Spinal cord (tissue), 9 donors: ENCODE measurements at regions not wholly inside any gene's neighbourhood (a gene's known extent, or its start where the extent isn't known, plus 50 kb on each side); places are given as distances from the start of the nearest gene placed in this dataset.

Experiments used
- DNase-seq, 6 donors: peaks; one replicate each; pipeline versions ENCODE4 v3.0.0 to v3.0.0-alpha.2; 2013 to 2015; ENCODE audit warnings: low spot score in 6 of 6, low read depth in 4 of 6
- H3K27ac ChIP-seq: one replicate; pipeline ENCODE4 v1.5.1; 2013; ENCODE audit warnings: low read depth, low read length, control low read depth
- H3K27me3 ChIP-seq: one replicate; pipeline ENCODE4 v1.6.1; 2013; ENCODE audit warnings: low read length; ENCODE audit not compliant: control insufficient read depth, insufficient read depth
- H3K36me3 ChIP-seq: one replicate; pipeline ENCODE4 v1.6.1; 2013; ENCODE audit warnings: low read length; ENCODE audit not compliant: control insufficient read depth, insufficient read depth
- H3K4me1 ChIP-seq: one replicate; pipeline ENCODE4 v1.6.1; 2013; ENCODE audit warnings: low read length; ENCODE audit not compliant: control insufficient read depth, insufficient read depth
- H3K4me3 ChIP-seq: one replicate; pipeline ENCODE4 v1.5.1; 2013; ENCODE audit warnings: low read depth, low read length, control low read depth
- H3K9me3 ChIP-seq: one replicate; pipeline ENCODE4 v1.6.1; 2013; ENCODE audit warnings: low read length; ENCODE audit not compliant: control insufficient read depth, insufficient read depth
- WGBS: methylation state at CpG from one replicate; pipeline ENCODE4 v1.1.5; 2013; ENCODE audit warnings: missing lambda C conversion rate; ENCODE audit not compliant: insufficient coverage; 5-methylcytosine and 5-hydroxymethylcytosine counted together
- donor health status: healthy.

DNA sequence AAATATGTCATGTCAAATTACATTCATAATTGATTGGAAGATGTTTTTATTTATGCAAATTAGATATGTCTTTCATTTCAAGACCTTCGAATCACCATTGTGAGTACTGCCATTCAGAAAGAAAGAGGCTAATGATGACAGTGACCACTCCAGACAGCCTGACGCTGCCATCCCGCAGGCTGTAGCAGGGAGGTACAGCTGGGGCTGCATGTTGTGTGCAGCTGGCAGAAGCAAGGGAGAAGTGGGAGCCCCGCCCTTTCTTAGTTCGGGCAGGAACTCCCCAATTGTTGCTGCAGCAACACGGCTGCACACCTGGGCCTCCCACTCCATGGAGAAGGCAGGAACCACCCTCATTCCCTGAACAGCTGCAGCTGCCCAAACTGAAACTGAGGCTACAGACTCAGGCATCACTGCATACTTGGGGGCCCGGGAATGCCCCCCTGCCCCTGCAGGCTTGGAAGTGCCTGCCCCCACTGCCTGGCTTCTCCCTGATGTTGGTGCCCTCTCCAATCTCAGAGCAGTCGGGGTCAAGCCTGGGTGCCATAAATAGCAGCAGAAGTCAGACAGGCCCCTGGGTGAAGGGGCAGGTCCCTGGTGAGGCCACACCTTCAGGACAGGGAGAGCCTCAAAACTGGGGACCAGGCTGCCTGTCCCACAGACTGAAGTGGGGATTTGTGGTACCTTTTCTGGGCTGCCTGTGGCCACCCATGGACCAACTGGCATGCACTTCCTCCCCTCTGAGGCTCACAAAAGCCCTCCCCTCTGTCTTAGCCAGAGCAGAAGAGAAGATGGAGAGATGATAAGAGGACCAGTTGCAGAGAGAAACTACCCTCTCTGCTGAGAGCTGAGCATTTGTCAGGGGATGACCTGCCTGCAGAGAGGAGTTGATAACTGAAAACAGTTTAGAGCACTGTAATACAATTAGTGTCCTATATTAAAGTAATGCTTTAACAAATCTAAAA lies 964.6 kb downstream of the SI start:
- Histone ChIP-seq H3K4me1 (no peaks in the 10 kb centered on the region), H3K27ac (no peak overlapping the region), H3K27me3 (no peaks in the 10 kb centered on the region), H3K4me3 (no peak overlapping the region), H3K9me3 (no peaks in the 10 kb centered on the region), H3K36me3 (no peaks in the 10 kb centered on the region)
- DNase-seq: no peak
- WGBS: 84% methylated on average over 8 of the region's 8 CpGs

- Histone ChIP-seq H3K27me3 (no peaks in the 10 kb centered on the region), H3K36me3 (no peaks in the 10 kb centered on the region), H3K4me3 (no peak overlapping the region)
Measured at GRCh38 chr3:164096352-164096751, 981.9 kb downstream of the SI start.

DNA sequence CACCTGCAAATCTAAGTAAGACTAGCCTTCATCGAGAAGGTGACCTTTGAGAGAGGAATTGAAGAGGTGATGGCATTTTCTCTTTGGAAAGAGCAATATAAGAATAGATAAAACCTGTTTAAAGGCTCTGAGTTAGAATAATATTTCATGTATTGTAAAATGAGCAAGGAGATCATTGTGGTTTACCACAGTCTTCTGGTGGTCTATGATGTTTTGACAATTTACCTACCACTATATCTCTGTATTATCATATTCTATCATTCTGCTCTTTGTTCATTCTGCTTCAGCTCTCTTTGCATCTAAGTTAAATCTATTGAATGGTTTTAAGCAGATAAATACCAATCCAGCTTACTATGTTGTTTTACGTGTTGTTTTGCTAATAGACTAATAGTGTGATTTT lies 982.3 kb downstream of the SI start:
- DNase-seq: no peak
- Histone ChIP-seq H3K9me3 (no peaks in the 10 kb centered on the region), H3K36me3 (no peaks in the 10 kb centered on the region), H3K27ac (no peak overlapping the region), H3K27me3 (no peaks in the 10 kb centered on the region), H3K4me3 (no peak overlapping the region), H3K4me1 (no peaks in the 10 kb centered on the region)
- WGBS: 75% methylated on average over 1 of the region's 2 CpGs

More at GRCh38 chr3:164096352-164096751, 981.9 kb downstream of the SI start:
- DNase-seq: no peak
- Histone ChIP-seq H3K27ac (no peak overlapping the region), H3K9me3 (no peaks in the 10 kb centered on the region), H3K4me1 (no peaks in the 10 kb centered on the region)

- H3K4me3 ChIP-seq: no peak overlapping the region
- H3K36me3 ChIP-seq: no peaks in the 10 kb centered on the region
- H3K9me3 ChIP-seq: no peaks in the 10 kb centered on the region
- no peak overlapping the region for H3K27ac ChIP-seq
- H3K27me3 ChIP-seq: no peaks in the 10 kb centered on the region
- no peaks in the 10 kb centered on the region for H3K4me1 ChIP-seq
- DNase-seq: no peak
- no CpG with 5 or more reads among the region's 3 CpGs for WGBS
Measured at GRCh38 chr3:164095279-164095678, 983.0 kb downstream of the SI start.

- WGBS: no CpG with 5 or more reads among the region's 1 CpG
- Histone ChIP-seq H3K4me1 (no peaks in the 10 kb centered on the region), H3K27me3 (no peaks in the 10 kb centered on the region), H3K36me3 (no peaks in the 10 kb centered on the region), H3K9me3 (no peaks in the 10 kb centered on the region), H3K4me3 (no peak overlapping the region), H3K27ac (no peak overlapping the region)
- no peak for DNase-seq
Measured at GRCh38 chr3:164094546-164094945, 983.8 kb downstream of the SI start.

DNA sequence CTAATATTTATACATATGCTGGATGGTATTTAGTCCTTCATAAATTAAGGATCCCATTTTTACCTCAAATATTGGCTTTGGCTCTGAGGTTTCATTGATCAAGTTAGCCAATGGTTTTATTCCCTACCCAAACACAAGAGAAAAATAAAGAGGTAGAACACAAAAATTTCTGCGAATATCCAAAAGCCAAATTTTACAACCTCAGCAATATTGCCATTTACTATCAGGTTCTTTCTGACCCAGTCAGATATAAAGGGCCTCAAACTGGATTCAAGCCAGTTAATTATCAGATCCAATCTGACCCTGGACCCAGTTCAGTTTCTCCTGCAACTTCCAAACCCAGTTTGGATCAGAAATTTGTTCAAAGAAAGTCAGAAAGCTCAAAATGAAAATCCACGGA lies 998.1 kb downstream of the SI start:
- Histone ChIP-seq H3K4me1 (no peaks in the 10 kb centered on the region), H3K9me3 (peaks cover 3% of the 10 kb centered on the region), H3K27me3 (no peaks in the 10 kb centered on the region), H3K27ac (no peak overlapping the region), H3K4me3 (no peak overlapping the region), H3K36me3 (no peaks in the 10 kb centered on the region)
- no peak for DNase-seq
- WGBS: 100% methylated on average over 2 of the region's 2 CpGs

DNA sequence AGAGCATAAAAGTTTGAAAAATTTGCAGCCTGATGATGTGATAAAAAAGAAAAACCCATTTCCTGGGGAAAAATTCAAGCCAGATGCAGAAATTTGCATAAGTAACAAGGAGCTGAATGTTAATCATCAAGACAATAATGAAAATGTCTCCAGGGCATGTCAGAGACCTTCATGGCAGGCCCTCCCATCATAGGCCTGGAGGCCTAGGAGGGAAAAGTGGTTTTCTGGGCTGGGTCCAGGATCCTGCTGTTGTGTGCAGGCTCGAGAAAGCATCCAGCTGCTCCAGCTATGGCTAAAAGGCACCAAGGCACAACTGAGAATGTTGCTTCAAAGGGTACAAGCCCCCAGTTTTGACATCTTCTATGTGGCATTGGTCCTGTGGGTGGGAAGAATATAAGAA lies 1014.0 kb downstream of the SI start:
- Histone ChIP-seq H3K4me3 (no peak overlapping the region), H3K9me3 (no peaks in the 10 kb centered on the region), H3K27me3 (no peaks in the 10 kb centered on the region), H3K4me1 (no peaks in the 10 kb centered on the region), H3K36me3 (no peaks in the 10 kb centered on the region), H3K27ac (no peak overlapping the region)
- WGBS: 60% methylated on average over 1 of the region's 1 CpG
- no peak for DNase-seq

GRCh38 chr3:164060923-164061322 lies 1017.4 kb downstream of the SI start:
- no peaks in the 10 kb centered on the region for H3K4me1 ChIP-seq
- H3K27ac ChIP-seq: no peak overlapping the region
- H3K27me3 ChIP-seq: no peaks in the 10 kb centered on the region
- no peak for DNase-seq
- no peaks in the 10 kb centered on the region for H3K36me3 ChIP-seq
- no peak overlapping the region for H3K4me3 ChIP-seq
- WGBS: no CpG with 5 or more reads among the region's 1 CpG
- H3K9me3 ChIP-seq: no peaks in the 10 kb centered on the region

DNA sequence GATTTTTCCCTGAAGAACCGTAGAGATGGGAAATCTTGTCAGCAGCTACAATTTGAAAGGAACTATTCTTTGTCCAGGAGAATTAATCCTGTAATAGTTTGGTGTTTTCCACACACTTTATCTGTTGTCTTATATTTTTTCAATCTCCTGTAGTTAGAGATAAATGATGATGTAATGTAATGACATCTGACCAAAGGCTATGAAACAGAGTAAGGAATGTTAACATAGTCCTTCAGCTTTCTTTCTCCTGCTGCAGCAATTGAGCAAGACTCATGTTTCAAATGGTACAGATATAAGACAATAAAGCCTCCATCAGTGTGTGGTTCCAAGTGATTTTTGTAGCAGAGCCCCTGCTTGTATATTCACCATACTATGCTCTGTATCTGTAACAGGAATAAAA lies 1028.4 kb downstream of the SI start:
- no peaks in the 10 kb centered on the region for H3K36me3 ChIP-seq
- 100% methylated on average over 1 of the region's 1 CpG for WGBS
- H3K9me3 ChIP-seq: no peaks in the 10 kb centered on the region
- H3K27me3 ChIP-seq: no peaks in the 10 kb centered on the region
- no peak overlapping the region for H3K27ac ChIP-seq
- H3K4me1 ChIP-seq: no peaks in the 10 kb centered on the region
- DNase-seq: no peak
- no peak overlapping the region for H3K4me3 ChIP-seq

- Histone ChIP-seq H3K36me3 (no peaks in the 10 kb centered on the region), H3K27ac (no peak overlapping the region), H3K27me3 (no peaks in the 10 kb centered on the region), H3K4me1 (no peaks in the 10 kb centered on the region), H3K4me3 (no peak overlapping the region), H3K9me3 (no peaks in the 10 kb centered on the region)
- no CpG with 5 or more reads among the region's 4 CpGs for WGBS
- DNase-seq: no peak
Measured at GRCh38 chr3:164048451-164048850, 1029.8 kb downstream of the SI start.
